RWPE2 (cell line): ENCODE measurements at regions not wholly inside any gene's neighbourhood (a gene's known extent, or its start where the extent isn't known, plus 50 kb on each side); places are given as distances from the start of the nearest gene placed in this dataset.

Experiments used
- ATAC-seq: fragments of 200-7000 bp; cut with Tn5 transposase; 3 replicates; pipeline ENCODE4 v1.9.1; 2021; ENCODE audit warnings: low read depth
- DNase-seq: peaks from one replicate; pipeline ENCODE4 v3.0.0-alpha.2; 2020; ENCODE audit warnings: low spot score
- H3K27ac ChIP-seq: fragments of 450-650 bp; 2 replicates; pipeline ENCODE4 v1.5.1; 2017; ENCODE audit warnings: mild to moderate bottlenecking; ENCODE audit not compliant: poor library complexity, severe bottlenecking
- H3K27me3 ChIP-seq: fragments of 250-450 bp; sonication (Bioruptor Pico); 2 replicates; pipeline ENCODE4 v1.5.1; 2021; ENCODE audit warnings: mild to moderate bottlenecking, moderate library complexity; ENCODE audit not compliant: insufficient read depth, poor library complexity, severe bottlenecking
- H3K36me3 ChIP-seq: fragments of 250-450 bp; sonication (Bioruptor Pico); 2 replicates; pipeline ENCODE4 v1.5.1; 2020; ENCODE audit warnings: low read depth, mild to moderate bottlenecking, moderate library complexity
- H3K4me1 ChIP-seq: fragments of 250-450 bp; sonication (Bioruptor Pico); 2 replicates; pipeline ENCODE4 v1.5.1; 2021; ENCODE audit warnings: mild to moderate bottlenecking, moderate library complexity; ENCODE audit not compliant: insufficient read depth, poor library complexity, severe bottlenecking
- H3K4me3 ChIP-seq: fragments of 250-450 bp; sonication (Bioruptor Pico); 2 replicates; pipeline ENCODE4 v1.5.1; 2021; ENCODE audit warnings: mild to moderate bottlenecking, moderate library complexity; ENCODE audit not compliant: severe bottlenecking
- H3K9me3 ChIP-seq: fragments of 250-450 bp; sonication (Bioruptor Pico); 2 replicates; pipeline ENCODE4 v1.5.1; 2021; ENCODE audit warnings: mild to moderate bottlenecking, moderate library complexity; ENCODE audit not compliant: severe bottlenecking
- CTCF ChIP-seq: fragments of 450-650 bp; IDR thresholded peaks from one replicate; pipeline ENCODE4 v1.5.1; 2017; ENCODE audit warnings: mild to moderate bottlenecking, moderate library complexity; ENCODE audit not compliant: poor library complexity, severe bottlenecking

GRCh38 chr1:222938986-222939385 is 124.1 kb downstream of the DISP1 start:
- Histone ChIP-seq H3K4me1 (no peaks in the 10 kb centered on the region), H3K9me3 (no peaks in the 10 kb centered on the region), H3K4me3 (no peak overlapping the region), H3K27me3 (no peaks in the 10 kb centered on the region), H3K27ac (no peak overlapping the region), H3K36me3 (no peaks in the 10 kb centered on the region)
- no peak for TF ChIP-seq CTCF
- no peak for ATAC-seq
- DNase-seq, result no peak

GRCh38 chr1:222940095-222940494 is 125.3 kb downstream of the DISP1 start:
- ATAC-seq (no peak), DNase-seq (no peak)
- no peaks in the 10 kb centered on the region for H3K36me3 ChIP-seq
- H3K27ac ChIP-seq, result no peak overlapping the region
- no peaks in the 10 kb centered on the region for H3K9me3 ChIP-seq
- no peaks in the 10 kb centered on the region for H3K27me3 ChIP-seq
- H3K4me1 ChIP-seq, result no peaks in the 10 kb centered on the region
- no peak for TF ChIP-seq CTCF
- no peak overlapping the region for H3K4me3 ChIP-seq

- ATAC-seq (no peak), DNase-seq (no peak)
- H3K4me3 ChIP-seq, result no peak overlapping the region
- no peaks in the 10 kb centered on the region for H3K36me3 ChIP-seq
- no peaks in the 10 kb centered on the region for H3K27me3 ChIP-seq
- no peaks in the 10 kb centered on the region for H3K9me3 ChIP-seq
- no peak overlapping the region for H3K27ac ChIP-seq
- no peak for TF ChIP-seq CTCF
- H3K4me1 ChIP-seq, result no peaks in the 10 kb centered on the region
Observed at GRCh38 chr1:222940906-222941305, 126.1 kb downstream of the DISP1 start.

GRCh38 chr1:222941425-222941824 is 126.6 kb downstream of the DISP1 start:
- no peak for ATAC-seq
- no peaks in the 10 kb centered on the region for H3K36me3 ChIP-seq
- no peak for TF ChIP-seq CTCF
- H3K27me3 ChIP-seq, result no peaks in the 10 kb centered on the region
- no peak overlapping the region for H3K27ac ChIP-seq
- no peaks in the 10 kb centered on the region for H3K4me1 ChIP-seq
- no peaks in the 10 kb centered on the region for H3K9me3 ChIP-seq
- H3K4me3 ChIP-seq, result no peak overlapping the region
- DNase-seq, result no peak

- Histone ChIP-seq H3K4me3 (no peak overlapping the region), H3K9me3 (no peaks in the 10 kb centered on the region), H3K4me1 (no peaks in the 10 kb centered on the region), H3K36me3 (no peaks in the 10 kb centered on the region), H3K27ac (no peak overlapping the region), H3K27me3 (no peaks in the 10 kb centered on the region)
- TF ChIP-seq CTCF, result no peak
- ATAC-seq, result no peak
- no peak for DNase-seq
Observed at GRCh38 chr1:222946436-222946835, 131.6 kb downstream of the DISP1 start.
